HTR-8/SVneo (cell line): ENCODE measurements at regions not wholly inside any gene's neighbourhood (a gene's known extent, or its start where the extent isn't known, plus 50 kb on each side); places are given as distances from the start of the nearest gene placed in this dataset.
"Not testable (repeated sequence)": the region's sequence is repeated elsewhere in the genome, so short reads cannot be mapped to it uniquely, and the experiment has no call there.

ENCODE experiments used
- DNase-seq: peaks from one replicate; pipeline ENCODE4 v3.0.0; 2011; ENCODE audit warnings: low spot score, mixed read lengths; ENCODE audit not compliant: insufficient read length
- FAIRE-seq: peaks from 2 replicates; lab custom pipeline; 2011; peaks lifted over from hg19 to GRCh38; lab: Jason Lieb, UNC

DNA sequence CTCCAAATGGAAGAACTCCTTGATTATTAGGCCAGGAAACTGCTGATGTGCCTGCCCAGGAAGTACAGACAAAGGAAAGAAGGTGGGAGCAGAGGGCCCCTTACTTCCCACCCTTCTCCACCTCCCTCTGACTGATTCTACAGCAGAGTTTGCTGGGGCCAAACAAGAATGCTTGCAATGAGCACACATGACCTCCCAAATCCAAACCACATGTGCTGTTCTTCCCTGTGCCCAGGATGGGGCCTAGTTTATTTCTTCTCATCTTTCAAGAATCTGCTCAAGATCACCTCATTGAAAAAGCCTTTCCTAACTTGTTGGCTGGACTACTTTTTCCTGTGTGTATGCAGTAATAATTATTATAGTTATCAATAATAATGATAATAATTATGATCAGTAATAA lies 286.1 kb downstream of the RAB38 start:
- no peak for DNase-seq
- no peak for FAIRE-seq

DNA sequence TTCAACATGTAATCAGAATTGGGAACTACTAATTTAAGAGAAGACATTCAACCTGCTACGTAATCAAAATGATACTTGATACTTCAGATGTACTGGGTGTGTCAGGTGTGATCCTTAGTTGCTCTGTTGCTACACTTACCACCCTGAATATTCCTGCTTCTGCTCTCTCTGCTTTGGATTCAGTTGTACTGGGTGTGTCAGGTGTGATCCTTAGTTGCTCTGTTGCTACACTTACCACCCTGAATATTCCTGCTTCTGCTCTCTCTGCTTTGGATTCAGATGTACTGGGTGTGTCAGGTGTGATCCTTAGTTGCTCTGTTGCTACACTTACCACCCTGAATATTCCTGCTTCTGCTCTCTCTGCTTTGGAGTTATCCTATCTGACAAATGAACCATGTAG lies 290.2 kb downstream of the RAB38 start:
- not testable (repeated sequence) for DNase-seq, FAIRE-seq

DNA sequence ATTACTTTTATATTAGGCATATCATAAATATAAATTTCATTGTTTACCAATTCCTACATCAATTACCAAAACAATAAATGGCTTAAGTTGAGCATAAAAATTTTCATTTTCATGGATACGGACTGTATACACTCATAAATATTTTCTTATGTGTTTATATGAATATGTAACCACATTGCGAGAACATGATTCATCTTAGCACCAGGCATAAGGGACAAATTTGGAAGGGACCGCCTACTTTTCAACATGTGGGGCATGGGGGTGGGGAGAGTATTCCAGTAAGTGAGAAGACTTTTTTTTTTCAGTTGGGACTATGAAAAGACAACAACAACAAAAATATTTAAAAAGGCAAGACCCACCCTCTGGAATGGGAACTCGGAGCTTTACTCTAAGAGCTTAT lies 296.1 kb downstream of the RAB38 start:
- DNase-seq = no peak
- no peak for FAIRE-seq

DNA sequence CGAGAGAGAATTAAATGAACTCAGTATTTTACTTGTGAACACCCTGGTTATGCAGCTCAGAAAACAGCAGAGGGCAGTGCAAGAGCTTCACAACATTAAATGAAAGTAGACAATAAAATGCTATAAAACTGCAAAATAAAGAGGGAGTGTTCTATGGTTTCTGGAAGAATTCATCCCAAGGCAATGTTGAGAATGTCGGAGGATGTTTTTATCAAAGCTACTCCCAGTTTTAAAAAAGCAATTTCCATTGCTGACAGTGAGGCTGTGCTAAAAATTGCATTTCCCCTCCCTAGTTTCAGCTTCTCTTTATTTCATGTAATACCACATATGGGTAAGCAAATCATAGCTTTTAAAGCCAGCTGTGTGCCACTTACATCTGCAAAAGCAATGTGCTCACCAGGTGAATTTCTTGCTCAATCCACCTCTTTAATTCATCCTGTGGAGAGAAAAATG lies 296.8 kb downstream of the RAB38 start:
- no peak for DNase-seq
- no peak for FAIRE-seq

DNA sequence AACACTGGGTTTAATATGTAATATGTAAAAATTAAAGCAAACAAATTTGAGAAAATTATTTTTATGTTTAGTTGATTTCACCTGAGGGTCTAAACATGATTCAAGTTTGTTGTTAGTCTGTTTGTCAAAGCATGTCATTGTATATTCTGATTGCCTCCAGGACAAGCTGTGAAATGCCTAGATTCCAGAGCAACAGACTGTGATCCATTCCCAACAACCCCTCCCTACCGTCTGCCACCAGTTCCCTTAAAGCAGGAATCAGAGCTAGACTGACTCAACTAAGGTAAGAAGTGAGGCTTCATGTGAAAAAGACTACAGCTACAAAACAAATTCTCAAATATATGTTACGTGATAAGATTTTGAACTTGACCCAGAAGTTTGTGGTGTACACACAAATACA lies 304.2 kb downstream of the RAB38 start:
- no peak for DNase-seq
- FAIRE-seq = no peak

DNA sequence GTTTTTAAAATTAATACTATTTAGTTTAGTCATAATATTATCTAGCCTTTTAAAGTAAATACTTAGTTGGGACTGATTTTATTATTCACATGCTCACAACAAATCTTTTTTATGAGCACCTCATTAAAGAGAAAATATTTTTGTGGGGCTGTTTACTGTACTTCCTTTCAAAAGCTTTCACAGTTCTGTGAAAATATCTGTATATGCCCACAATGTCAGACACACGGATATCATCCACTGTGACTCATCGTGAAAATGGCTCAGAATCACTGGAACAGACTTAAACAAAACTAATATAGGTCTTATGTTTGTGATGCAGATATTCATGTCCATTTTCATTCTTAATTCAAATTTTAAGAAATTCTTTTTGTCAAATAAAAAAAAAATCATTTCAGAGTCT lies 305.2 kb downstream of the RAB38 start:
- FAIRE-seq = no peak
- no peak for DNase-seq

DNA sequence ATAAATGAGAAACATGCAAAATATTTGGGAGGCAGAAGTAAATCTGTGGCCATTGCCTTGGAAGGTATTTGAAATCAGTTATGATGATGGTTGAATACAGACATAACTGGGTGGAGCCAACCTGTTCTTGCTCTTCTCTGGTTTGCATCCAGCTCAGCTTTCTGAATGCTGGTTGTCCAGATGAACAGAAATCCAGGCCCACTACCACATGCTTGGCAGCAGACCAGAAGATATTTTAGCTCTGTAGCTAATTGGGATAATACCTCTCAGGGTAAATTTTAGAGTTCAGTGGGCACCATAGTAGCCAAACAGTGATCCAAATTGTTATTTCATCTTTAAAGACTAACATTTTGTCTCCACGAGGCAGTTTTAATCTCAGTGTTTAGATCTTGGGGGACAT lies 308.3 kb downstream of the RAB38 start:
- FAIRE-seq = no peak
- DNase-seq = no peak

DNA sequence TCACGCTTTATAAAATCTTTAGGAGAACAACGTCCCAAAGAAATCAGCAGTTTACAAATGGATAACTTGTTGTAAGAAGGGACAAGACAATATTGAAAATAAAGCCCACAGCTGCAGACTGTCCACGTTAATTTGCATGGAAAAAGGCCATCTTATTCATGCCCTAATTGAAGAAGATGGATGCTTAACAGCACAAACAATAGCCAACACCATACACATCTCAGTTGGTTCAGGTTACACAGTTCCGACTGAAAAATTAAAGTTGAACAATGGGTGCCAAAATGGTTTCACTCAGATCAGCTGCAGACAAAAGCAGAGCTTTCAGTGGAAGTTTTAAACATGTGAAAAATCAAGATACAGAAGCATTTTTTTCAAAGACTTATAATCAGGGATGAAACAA lies 314.2 kb downstream of the RAB38 start:
- DNase-seq (no peak), FAIRE-seq (no peak)

DNA sequence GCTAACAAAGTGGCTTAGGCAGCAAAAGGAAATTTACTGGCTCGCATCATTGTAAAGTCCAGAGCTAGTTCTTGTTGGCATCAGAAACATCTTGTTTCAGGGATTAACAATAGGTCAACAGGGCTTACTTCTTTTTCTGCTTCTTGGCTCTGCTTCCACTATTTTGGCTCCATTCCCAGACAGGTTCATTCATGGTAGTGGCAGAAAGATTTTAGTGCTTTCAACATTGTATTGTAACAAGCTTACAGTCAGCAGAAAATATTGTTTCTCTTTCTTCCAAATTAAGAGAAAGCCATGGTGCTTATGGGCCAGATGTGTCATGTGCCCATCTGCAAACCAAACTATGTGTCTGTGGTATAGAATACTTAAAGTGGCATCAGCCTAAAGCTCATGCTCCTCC lies 315.6 kb downstream of the RAB38 start:
- DNase-seq (no peak), FAIRE-seq (no peak)

DNA sequence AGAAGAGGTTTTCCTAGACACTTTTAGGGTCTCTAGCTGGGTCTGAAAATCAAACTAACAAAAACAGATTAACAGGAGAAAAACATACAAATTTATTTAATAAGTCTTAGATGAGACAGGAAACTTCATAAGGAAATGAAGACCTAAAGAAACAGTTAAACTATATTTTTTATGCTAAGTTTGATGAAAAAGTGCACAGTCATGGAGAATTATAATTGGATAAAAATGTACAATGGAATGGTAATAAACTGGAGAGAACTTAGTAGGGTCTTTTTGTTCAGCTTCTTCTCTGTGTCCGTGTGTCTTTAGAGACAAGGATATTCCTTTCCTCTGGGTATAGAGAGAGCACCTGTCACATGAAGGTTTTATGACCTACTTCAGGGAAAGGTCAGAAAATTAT lies 323.4 kb downstream of the RAB38 start:
- no peak for DNase-seq
- FAIRE-seq = no peak

DNA sequence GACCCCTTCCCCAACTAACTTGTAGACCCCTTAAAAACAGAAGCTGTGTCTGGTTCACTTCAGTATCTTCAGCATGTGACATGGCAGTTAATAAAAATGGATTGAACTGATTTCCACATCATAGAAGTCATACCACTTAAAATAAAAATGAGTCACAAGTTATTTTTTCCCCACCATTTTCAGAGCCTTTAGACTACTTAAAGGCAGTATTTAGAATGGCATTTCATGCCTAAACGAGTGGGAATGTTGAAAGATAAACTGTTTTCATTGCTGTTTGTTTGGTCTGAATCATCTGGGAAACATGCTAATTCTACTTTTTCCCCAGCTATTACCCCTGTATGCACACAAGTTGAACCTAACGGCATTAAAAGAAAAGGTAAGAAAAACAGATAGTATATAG lies 324.0 kb downstream of the RAB38 start:
- DNase-seq (no peak), FAIRE-seq (no peak)

DNA sequence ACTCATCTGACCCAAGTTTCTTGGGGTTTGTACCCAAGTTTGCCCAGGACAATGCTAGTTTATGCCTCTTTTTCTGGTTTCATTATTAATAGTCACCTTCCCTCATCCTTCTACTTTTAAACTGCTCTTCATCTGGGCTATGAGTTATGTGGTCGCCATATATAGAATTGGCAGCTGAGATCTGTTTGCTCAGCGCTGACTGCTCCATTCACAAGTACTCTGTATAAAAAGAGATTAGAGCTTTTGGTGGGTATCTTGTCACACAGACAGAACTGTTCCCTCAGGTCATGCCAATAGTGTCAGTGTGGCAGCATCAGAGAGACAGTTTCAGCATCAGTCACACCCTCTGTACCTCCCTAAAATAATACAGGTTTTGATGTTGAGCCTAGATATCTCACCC lies 326.0 kb downstream of the RAB38 start:
- DNase-seq = no peak
- FAIRE-seq = no peak

DNA sequence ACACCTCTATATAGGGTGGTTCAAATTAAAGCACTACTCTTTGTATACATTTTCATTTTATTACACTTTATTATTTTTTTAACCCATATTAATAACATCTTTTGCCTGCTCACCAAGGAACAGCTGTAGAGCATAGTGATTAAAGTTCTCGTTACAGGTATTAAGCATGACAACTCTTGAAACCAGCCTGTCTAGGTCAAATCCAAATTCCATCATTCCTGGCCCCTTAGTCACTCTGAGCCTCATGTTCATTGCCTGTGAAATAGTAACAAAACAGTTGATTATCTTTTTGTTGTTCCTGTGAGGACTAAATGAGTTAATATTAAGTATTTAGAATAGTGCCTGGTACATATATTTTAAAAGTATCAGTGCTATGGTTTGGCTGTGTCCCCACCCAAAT lies 334.5 kb downstream of the RAB38 start:
- FAIRE-seq (no peak), DNase-seq (no peak)

DNA sequence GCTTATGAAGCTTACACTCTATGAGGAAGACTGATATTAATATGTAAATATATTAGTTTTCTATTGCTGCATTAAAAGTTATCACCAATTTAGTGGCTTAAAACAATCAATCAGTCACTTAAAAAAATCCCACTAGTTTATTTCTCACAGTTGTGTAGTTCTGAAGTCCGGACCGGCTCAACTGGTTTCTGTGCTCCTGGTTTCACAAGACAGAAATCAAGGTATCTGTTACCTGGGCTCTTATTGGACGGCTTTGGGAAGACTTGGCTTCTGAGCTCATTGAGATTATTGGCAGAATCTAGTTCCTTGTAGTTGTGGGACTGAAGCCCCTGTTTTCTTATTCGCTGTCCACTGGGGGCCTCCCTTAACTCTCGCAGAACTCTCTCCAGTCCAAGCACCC lies 343.0 kb downstream of the RAB38 start:
- FAIRE-seq (no peak), DNase-seq (no peak)

DNA sequence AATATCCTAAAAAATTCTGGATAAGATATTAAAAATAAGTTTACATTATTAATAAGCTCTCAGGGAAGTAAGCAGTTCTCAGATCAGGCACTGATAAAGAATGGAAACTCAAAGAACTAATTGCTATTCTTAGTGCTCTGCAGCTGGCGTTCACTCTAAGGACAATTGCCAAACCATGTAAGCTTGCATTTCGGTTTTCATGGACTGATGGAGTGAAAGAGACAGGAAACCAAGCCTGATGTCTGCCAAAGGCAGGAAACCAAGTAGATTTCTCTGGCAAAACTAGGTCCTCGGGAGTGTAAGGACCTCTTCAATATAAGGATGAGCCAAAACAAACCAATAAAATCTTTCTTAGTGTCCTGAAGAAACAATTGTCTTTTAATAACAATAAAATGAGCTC lies 355.2 kb downstream of the RAB38 start:
- no peak for FAIRE-seq

DNA sequence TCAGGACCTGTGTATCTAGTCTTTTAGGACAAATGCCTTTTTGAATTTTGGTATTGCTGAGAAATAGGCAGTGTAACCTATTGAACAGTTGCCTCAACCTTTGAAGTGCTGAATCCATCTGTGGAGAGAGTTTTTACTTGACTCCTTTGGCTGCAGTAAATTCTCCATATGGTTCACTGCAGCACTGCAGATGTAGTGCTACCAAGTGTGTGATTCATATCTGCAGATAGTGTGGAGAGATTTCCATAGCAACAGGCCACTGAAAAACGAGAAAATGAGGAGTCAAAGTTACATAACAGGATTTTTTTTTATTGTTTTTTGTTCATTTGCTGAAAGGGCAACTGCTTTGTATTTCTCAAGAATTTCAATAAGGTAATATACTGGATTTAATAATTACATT lies 356.1 kb downstream of the RAB38 start:
- FAIRE-seq (no peak), DNase-seq (no peak)

More for the DNA sequence above, 355.2 kb downstream of the RAB38 start:
- DNase-seq = no peak

DNA sequence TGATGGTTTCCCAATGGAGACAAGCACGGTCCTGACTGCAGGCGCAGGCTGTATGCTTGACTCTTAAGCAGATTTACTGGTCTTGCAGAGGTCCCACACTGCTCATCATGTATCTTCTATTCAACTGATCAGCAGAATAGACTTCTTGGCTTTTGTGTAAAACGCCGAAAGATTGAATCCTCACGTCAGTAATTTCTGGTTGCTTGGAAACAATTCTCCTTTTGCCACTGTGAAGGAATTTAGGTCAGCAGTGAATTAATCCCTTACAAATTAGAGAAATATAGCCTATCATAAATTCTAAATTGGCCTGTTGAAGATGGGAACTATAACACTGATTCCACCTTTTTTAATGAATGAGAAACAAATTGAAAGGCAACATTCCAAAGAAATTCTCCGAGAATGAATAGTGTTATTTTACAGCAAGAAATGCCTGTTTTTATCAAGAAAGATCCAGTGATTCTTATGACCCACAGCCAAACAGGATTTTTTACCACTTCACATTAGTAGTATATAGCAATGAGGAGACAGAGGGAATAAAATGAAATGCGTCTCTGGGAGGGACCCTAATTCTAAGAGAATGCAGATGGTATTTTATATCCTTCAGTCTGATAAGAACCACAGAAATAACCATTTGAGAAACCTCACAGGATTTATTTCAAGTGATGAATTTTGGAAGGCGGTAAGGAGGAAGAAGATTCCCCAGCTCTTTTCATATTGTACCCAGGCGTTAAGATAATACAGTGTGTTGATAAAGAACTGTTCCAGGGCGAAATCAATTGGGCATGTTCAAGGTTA lies 362.5 kb downstream of the RAB38 start:
- FAIRE-seq (no peak), DNase-seq (no peak)

DNA sequence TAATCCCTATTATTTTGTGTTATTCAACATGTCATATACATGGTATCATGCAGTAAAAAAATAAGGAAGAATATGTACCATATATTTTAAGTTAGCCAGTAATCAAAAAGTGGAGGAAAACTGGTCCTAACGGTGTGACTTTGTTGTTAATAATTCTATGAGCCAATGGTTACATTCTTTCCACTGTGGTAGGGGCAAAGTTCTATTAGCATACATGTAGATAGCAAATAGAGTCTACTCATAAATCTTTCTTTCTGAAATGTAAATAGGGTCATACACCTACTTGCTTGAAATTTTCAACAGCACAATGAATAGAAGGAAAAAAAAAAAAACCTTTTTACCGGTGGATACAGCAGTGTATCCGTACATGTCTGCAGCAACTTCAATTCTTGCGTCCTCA lies 364.8 kb downstream of the RAB38 start:
- FAIRE-seq = no peak
- DNase-seq = no peak

DNA sequence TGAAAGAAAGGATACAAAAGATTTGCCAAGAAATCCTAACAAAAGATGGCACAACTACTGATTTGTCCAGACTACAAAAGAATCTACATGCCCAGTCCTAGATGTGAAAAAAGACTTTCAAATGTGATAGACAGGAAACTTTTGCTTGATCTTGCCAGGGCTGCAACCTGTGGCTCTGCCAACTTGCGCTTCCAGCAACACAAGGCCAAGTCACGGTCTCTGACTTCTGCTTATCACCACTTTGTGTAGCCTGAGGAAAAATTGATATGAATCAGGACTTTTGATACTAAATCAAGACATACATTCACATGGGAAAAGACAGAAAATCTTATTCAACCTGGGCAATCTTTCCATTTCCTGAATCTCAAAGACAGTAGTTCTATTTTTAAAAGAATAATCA lies 366.0 kb downstream of the RAB38 start:
- FAIRE-seq (no peak), DNase-seq (no peak)

DNA sequence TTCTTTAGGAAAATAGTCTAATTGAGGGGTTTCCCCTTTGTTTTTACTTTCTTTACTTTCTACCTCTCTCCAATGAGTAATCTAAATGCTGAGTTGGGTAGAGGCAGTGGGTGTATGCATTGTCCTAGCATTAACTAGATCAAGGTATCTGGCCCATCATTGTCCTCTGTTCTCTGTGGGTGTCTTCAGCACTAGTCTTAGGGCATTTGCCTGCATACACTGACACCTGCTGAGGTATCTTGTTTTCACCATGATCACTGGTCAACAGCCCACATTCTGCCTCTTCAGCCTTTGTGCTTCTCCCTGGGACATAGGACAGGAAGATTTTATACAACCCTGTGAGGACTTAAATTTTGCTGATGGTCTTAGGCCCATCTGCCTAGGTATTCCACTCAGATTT lies 371.1 kb downstream of the RAB38 start:
- DNase-seq = no peak
- FAIRE-seq = no peak

DNA sequence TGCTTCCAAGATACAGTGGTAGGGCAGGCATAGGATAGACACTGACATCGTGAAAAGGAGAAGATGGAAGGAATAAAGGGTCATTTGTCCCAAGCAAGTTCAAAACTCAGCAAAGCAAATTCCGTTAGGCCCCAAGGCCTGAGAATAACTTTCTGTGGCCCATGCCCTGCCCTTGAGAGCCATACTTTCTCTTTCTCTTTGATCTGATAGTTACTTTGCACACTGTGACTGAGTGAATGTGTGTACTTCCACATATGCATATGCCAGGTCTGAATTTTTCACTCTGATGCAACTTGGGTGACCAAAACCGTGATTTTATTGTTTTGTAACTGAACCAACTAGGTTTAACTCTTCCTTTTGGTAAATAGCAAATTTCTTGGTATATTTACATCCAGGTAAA lies 371.5 kb downstream of the RAB38 start:
- DNase-seq (no peak), FAIRE-seq (no peak)

DNA sequence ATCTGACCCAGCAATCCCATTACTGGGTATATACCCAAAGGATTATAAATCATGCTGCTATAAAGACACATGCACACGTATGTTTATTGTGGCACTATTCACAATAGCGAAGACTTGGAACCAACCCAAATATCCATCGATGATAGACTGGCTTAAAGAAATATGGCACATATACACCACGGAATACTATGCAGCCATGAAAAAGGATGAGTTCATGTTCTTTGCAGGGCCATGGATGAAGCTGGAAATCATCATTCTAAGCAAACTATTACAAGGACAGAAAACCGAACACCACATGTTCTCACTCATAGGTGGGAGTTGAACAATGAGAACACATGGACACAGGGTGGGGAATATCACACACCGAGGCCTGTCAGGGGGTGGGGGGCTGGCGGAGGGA lies 390.4 kb downstream of the RAB38 start:
- not testable (repeated sequence) for FAIRE-seq, DNase-seq

DNA sequence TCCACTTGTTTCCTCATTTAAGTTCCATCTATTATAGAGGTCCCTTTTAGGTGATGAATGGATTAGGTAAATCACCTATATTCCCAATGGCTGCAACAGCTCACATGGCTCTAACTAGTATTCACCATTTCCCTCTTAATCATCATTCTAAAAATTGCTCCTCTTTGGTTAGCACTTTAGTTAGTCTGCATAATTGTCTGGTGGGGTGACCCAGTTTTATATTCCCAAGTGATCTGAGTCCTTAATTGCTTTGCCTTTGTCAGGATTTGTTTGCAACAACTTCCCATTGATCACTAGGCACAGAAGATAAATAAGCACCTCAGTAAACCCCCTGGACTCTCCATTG lies 395.2 kb downstream of the RAB38 start:
- FAIRE-seq (no peak), DNase-seq (no peak)
